HCEC 1CT (cell line): ENCODE measurements at regions not wholly inside any gene's neighbourhood (a gene's known extent, or its start where the extent isn't known, plus 50 kb on each side); places are given as distances from the start of the nearest gene placed in this dataset.
A peak's percentile ranks its signal among the peaks of the same experiment; 100 is the strongest.
"Not testable (repeated sequence)": the region's sequence is repeated elsewhere in the genome, so short reads cannot be mapped to it uniquely, and the experiment has no call there.

ENCODE experiments used
- DNase-seq: peaks from one replicate; pipeline ENCODE4 v3.0.0-alpha.2; 2017

GRCh38 chrX:47302396-47302795 lies 68.0 kb upstream of the ZNF157 start:
- no peak for DNase-seq

- DNase-seq = not testable (repeated sequence)
Observed at GRCh38 chrX:47306471-47307023, 63.8 kb upstream of the ZNF157 start.

GRCh38 chrX:47311932-47312774 lies 58.2 kb upstream of the ZNF157 start:
- DNase-seq = peak; percentile 59

DNA sequence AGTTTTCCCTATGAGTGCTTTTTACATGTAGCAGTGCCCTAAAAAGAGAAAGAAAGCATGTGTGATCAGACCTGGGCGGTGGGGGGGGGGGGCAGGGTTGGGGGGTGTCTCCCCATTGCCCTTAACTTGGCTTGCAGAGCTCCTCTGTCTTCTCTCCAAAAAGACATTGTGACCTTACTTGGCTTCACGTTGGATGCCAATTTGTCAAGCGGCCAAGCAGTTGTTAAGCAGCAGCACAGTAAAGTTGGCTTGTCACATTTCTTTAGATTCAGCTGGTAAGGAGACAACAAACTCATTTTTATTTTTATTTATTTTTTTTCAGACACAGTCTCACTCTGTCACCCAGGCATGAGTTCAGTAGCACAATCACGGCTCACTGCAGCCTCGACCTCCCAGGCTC lies 57.3 kb upstream of the ZNF157 start:
- DNase-seq = no peak

DNA sequence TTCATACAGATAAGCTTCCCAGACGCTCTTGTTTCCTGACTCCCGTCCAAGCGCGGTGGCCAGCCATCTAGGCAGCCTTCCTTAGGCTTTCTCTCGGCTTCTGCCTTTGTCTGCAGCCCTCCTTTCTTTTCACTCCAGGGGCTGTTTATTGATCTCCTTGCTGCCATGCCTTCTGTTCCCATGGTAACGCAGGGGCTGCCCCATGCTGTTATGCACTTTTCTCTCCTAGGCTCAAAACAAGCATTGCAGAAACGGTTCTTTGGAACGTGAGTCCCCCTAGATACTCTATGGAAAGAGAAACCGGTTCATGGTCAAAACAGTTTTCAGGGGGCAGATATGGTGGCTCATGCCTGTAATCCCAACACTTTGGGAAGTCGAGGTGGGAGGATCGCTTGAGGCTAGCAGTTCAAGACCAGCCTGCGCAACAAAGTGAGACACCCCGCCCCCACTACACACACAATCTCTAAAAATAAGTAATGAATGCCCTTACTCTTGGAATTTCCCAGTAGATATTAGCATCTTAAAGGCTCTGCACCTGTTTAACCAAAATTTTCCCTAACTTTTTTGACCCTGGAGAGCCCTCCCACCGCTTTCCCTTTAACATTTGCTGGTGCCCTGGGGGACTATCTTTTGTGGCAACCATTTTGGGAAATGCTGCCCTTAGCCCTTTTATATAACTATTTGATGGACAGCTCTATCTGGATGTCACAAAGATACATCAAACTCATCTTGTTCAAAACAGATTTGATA lies 53.9 kb upstream of the ZNF157 start:
- DNase-seq = no peak
